NCI-H748 (cell line): ENCODE measurements at regions not wholly inside any gene's neighbourhood (a gene's known extent, or its start where the extent isn't known, plus 50 kb on each side); places are given as distances from the start of the nearest gene placed in this dataset.

Experiments used
- DNase-seq: peaks from one replicate; lab custom pipeline; 2025; ENCODE audit not compliant: unreplicated experiment; lab: John Stamatoyannopoulos, UW

DNA sequence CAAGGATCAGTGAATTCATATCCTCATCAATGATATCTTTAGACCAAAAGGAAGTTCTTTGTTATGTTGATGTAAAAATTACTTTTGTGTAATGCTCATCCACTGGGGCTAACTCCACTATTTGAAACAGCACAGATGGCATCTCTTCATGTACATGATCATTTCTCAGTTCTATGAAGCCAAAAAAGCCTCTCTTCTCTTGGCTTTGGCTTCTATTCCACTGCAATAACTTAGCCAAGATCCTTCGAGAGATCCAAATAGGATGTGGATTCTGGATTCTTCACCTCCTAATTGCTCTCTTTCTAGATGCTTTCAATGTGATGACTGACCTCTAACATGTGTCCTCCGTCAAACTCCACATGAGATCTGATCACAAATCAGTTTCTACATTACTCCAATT, 851.2 kb downstream of the GALC start:
- DNase-seq: no peak

DNA sequence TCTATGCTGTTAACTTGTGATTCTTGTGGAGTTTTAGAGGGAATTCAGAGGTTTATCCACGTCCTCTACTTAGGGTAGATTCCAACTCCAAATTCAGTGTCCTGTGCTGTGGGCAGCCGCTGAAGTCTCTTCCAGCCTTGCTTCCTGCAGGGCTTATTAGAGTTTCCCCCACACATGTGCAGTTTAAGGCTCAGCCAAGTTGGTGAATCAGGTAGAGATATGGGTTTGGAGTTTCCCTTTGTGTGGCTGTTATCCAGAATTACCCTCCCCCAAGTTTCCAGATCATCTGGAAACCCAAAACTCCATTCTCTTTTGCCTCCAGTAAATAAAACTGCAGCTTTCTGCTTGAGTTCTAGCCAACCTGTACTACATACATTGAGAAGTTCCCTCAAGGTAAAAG, 853.7 kb downstream of the GALC start:
- DNase-seq: no peak

DNA sequence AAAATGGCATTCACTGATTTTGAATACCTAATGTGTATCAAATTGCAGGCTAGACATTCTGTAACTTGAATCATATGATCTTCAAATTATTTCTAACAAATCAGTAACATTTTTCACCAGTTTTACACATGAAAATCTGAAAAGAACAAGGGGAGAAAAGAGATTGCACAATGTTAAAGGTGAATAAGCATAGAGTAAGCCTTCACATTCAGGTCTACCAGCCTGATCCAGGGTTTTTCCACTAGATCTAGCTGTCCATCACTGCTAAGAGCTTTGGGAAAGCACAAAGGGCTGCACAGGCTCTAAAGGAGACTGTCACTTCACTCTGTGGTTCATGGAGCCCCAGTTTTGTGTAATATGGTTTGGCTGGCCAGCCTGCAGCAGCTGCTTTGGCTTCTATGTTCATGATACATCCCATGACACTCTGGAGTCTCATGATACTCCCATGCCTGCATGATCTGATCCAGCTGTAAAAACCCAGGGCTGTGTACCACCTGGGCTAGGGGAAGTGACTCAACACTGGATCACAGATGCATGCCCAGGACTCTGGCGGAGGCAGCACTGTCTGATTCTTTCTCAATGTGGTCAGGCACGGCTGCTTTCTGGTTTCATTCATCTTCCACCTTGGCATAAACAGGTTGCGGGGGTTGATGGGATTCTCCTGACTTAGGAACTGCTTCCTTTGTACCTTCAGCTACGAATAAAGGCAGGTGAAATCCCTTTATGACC, 859.7 kb downstream of the GALC start:
- DNase-seq: no peak

- peak; percentile 66 for DNase-seq
Measured at GRCh38 chr14:87131879-87132278, 861.1 kb downstream of the GALC start.

GRCh38 chr14:87122166-87122565, 870.8 kb downstream of the GALC start:
- no peak for DNase-seq

DNA sequence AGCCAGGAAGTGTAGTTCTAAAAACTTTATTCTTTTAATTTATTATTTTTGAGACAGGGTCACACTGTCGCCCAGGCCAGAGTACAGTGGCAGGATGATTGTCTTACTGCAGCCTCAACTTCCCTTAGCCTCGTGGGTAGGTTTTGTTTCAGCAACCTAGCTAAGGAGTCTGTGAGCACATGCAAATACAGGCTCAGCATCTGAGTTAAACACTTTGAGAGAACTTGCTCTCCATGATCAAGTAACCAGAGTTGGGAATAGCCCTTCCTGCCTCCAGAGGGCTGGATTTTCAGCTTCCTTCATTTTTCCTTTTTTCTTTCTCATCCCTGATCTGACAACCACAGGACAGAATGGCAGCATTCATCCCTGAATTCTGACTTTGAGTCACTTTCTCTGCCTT, 871.3 kb downstream of the GALC start:
- no peak for DNase-seq

GRCh38 chr14:87115234-87115633, 877.7 kb downstream of the GALC start:
- DNase-seq: no peak

- no peak for DNase-seq
Measured at GRCh38 chr14:87113286-87113685, 879.7 kb downstream of the GALC start.

- DNase-seq: no peak
Measured at GRCh38 chr14:87111741-87112140, 881.2 kb downstream of the GALC start.

GRCh38 chr14:87111126-87111525, 881.9 kb downstream of the GALC start:
- DNase-seq: no peak

DNA sequence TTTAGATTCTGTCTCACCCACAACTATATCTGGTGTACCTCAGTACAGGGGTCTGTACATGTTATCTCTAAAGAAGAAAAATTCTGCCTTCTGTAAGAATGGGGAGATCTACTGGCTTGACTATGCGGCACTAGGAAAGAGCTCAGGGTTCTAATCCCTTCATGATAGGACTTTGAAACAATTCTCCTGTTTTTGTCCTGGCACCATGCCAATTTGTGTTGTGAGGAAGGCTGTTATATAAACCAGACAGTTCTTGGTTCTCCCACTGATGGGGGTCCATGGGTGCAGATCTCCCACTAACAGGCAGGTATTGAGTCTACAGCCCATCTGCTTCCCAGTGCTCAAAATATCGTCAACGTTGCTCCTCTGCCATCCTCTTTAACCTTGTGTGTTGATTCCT, 883.7 kb downstream of the GALC start:
- DNase-seq: no peak

DNA sequence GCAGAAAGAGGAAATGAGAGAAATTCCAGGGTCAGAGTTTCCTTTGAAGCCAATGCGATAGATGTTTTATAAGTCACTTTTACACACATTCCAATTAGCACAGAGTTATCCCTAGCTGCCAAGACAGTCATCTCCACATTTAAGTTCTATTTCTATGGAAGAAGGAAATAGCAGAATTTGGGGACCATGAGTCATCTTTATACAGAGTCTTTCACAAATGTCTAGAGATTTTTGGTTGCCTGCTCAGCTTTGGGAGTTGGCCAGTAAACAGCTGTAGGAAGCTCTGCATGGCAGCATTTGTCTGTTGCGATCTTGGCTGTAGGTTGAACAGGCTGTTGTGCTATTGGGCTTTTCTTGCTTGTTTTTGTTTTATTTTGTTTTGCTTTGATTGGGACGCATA, 884.3 kb downstream of the GALC start:
- DNase-seq: no peak

- DNase-seq: no peak
Measured at GRCh38 chr14:87102811-87103378, 890.1 kb downstream of the GALC start.

- no peak for DNase-seq
Measured at GRCh38 chr14:87097015-87097414, 896.0 kb downstream of the GALC start.

- DNase-seq: no peak
Measured at GRCh38 chr14:87094913-87095312, 898.1 kb downstream of the GALC start.

DNA sequence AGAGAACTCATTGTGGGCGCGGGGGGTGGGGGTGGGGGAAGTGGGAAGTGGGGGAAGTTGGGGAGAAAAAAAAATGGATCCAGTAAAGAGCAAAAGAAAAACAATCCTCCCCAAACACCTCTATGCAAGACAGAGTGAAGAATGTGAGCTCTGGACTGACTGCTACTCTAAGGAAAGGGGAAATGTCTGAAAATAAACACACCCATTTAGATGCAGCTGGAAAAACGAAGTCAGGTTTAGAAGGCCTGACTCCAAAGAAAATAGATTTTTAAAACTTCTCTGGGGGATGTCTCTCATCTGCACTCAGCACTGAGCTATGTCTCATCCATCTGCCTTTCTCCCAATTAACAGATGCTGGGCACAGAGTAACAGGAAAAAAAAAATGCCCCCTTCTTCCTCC, 904.4 kb downstream of the GALC start:
- no peak for DNase-seq

- no peak for DNase-seq
Measured at GRCh38 chr14:87087881-87088280, 905.1 kb downstream of the GALC start.

DNA sequence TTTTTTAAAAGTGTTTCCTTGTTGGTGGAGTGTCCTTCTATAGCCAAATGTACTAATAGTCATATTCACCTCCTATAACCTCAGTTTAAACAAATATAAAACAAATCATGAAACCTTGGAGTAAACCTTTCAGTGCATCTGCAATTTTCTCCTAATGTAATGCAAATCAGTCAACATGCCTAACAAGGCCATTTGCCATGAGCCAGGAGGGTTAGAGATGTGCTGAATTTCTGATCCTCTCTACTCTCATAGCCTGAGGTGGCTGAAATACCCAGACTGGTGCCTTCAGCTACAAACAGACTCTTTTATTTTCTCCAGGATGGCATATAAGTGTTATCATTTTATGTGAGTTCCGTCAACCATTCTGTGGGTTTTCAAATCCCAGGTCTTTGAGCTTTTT, 908.1 kb downstream of the GALC start:
- no peak for DNase-seq

DNA sequence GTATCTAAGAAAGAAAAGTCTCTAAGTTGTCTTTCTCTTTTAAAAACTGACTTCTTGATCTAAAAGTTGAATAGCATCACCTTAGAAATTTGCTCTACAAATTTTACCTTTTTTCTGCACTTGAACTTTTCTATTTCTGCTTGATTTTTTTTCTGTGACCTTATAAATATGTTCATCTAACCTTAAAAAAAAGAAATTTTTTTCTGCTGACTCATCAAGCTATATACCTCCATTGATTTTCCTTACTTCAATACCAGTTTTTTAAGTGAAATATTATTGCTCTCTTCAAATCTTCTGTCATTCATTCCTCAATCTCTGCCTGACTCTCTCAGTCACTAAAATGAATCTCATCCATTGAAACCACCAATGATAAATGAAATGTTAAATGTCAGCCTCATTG, 910.1 kb downstream of the GALC start:
- DNase-seq: no peak

DNA sequence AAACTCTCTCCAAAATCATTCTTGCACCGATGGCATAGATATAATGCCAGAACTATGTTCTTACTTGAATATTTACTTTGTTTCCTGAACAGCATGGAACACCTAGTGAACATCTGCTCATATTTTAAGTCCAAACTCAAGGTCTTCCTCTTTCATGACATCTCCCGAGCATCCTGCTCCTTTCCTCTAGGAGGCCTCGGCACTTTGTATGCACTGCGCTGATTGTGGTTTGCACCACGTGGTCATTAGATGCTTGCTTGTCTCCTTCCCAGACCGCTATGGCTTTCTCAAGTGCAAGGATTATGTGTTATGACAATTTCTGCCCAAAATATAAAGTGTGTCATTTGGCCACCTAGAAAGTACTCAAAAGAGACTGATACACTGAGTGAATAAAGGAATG, 912.0 kb downstream of the GALC start:
- peak; percentile 39 for DNase-seq

DNA sequence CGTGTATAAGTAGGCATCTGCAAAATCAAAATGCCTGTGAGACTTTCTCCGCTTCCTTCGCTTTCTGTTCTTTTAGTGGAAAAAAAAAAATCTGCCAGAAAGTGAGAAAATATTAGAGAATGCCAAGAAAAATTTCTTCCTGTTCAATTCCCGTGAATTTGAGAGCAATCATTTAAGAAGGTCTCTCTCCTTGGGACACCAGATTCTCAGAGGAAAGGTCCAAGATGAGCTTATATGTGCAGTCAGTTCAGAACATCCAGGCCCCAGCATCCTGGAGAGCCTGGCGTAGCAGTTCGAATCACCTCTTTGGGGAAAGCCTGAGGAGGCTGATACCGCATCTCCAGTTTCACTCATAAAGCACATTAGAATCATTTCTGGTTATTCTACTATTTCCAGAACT, 912.8 kb downstream of the GALC start:
- DNase-seq: no peak

GRCh38 chr14:87079416-87079815, 913.6 kb downstream of the GALC start:
- DNase-seq: peak; percentile 78

DNA sequence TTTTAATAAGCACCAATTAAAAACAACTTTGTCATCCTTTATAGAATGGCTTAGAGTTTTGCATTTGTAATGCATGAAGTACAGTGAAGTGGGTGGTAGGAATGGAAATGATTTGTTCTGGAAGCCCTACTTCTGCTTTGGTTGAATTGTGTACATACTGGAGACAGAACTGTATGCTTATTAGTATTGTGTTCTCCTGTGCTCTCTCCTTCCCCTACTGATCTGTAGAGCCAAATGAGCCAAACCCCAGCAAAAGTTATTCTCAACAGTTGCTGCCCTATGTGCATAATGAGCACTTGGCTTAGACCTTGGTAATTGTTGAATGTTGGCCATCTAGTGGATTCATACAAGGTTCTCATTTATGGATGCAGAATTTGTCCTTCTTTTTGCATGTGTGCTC, 916.1 kb downstream of the GALC start:
- no peak for DNase-seq
